ENCODE measurements at regions not wholly inside any gene's neighbourhood (a gene's known extent, or its start where the extent isn't known, plus 50 kb on each side); places are given as distances from the start of the nearest gene placed in this dataset.

DNA sequence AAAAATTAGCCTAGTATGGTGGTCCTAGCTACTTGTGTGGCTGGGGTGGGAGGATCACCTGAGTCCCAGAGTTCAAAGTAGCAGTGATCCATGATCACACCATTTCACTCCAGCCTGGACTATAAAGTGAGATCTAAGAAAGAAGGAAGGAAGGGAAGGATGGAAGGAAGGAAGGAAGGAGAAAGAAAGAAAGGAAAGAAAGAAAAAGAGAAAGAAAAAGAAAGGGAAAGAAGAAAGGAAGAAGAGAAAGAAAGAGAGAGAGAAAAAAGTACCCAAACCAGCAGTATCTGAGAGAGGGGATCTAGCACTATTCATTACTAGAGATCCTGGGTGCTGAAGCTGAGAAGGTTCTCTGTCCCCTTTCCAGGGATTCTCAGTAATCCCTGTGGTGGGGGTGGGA lies 197.8 kb downstream of the CD83 start:
- Mint-ChIP-seq H3K9me3 (no peaks in the 10 kb centered on the region), H3K27me3 (ENCODE audit: low read depth in 2 of 2) (peaks cover 10 to 18% of the 10 kb centered on the region in 2 donors), H3K27ac (no peak overlapping the region), H3K36me3 (no peaks in the 10 kb centered on the region), H3K4me1 (no peaks in the 10 kb centered on the region), H3K4me3 (no peak overlapping the region)
- H3K4me1 ChIP-seq (ENCODE audit: control insufficient read depth, insufficient read depth, low read length) = peaks cover 3% of the 10 kb centered on the region
- H3K9me3 ChIP-seq (ENCODE audit: control insufficient read depth, insufficient read depth, low read length) = no peaks in the 10 kb centered on the region
- no peaks in the 10 kb centered on the region for H3K27me3 ChIP-seq (ENCODE audit: control insufficient read depth, insufficient read depth, low read length)
- intact Hi-C loops (cut with micrococcal nuclease) = no loop called here
- H3K36me3 ChIP-seq (ENCODE audit: control insufficient read depth, insufficient read depth, low read length) = no peaks in the 10 kb centered on the region
- TF ChIP-seq, protein P1, sequence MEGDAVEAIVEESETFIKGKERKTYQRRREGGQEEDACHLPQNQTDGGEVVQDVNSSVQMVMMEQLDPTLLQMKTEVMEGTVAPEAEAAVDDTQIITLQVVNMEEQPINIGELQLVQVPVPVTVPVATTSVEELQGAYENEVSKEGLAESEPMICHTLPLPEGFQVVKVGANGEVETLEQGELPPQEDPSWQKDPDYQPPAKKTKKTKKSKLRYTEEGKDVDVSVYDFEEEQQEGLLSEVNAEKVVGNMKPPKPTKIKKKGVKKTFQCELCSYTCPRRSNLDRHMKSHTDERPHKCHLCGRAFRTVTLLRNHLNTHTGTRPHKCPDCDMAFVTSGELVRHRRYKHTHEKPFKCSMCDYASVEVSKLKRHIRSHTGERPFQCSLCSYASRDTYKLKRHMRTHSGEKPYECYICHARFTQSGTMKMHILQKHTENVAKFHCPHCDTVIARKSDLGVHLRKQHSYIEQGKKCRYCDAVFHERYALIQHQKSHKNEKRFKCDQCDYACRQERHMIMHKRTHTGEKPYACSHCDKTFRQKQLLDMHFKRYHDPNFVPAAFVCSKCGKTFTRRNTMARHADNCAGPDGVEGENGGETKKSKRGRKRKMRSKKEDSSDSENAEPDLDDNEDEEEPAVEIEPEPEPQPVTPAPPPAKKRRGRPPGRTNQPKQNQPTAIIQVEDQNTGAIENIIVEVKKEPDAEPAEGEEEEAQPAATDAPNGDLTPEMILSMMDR (IDR thresholded peaks at IDR 0.05) = no peak
- DNase-seq (no peak), ATAC-seq (no peak)
- no peak overlapping the region for H3K27ac ChIP-seq (ENCODE audit: low read length)
- no peak overlapping the region for H3K4me3 ChIP-seq (ENCODE audit: low read length)

DNA sequence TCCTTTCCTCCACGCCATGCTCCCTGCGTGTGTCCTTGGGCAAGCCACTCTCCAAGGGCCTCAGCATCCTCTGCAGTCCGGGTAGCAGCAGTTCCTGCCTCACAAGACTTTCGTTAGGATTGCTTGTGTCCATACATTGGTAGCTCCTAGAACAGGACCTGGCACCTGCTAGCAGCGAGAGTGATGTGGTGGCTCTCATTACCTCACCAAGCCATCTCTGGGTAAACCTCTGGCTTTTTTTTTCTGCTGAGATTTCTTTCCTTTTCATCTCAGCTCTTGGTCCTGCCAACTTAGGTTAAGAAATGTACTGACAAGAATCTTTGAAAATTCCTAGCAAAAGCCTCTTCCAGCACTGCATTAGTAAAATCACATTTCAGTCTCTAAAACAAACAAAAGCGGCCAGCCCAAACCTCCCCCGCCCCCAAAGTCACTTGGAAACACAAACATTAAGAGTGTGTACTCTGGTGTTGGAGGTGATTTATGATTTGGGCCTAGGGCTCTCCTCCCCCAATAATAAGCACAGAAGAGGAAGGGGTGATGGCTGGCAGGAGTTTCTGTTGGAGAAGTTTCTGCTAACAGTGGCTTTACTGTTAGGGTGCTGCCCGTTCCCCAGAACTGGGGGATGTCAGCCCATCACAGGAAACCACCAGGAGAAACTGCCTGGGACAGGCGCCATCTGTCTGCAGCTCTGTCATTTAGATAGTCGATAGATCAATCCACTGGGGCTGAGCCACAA lies 199.2 kb downstream of the CD83 start:
- Histone ChIP-seq H3K27ac (ENCODE audit: low read length) (no peak overlapping the region), H3K27me3 (ENCODE audit: control insufficient read depth, insufficient read depth, low read length) (peaks cover 2% of the 10 kb centered on the region), H3K4me3 (ENCODE audit: low read length) (no peak overlapping the region), H3K9me3 (ENCODE audit: control insufficient read depth, insufficient read depth, low read length) (no peaks in the 10 kb centered on the region), H3K36me3 (ENCODE audit: control insufficient read depth, insufficient read depth, low read length) (no peaks in the 10 kb centered on the region), H3K4me1 (ENCODE audit: control insufficient read depth, insufficient read depth, low read length) (peaks cover 3% of the 10 kb centered on the region)
- no peak for ATAC-seq
- H3K27me3 Mint-ChIP-seq (ENCODE audit: low read depth in 2 of 2) = peaks cover 15 to 22% of the 10 kb centered on the region in 2 donors
- no peaks in the 10 kb centered on the region for H3K9me3 Mint-ChIP-seq
- H3K4me3 Mint-ChIP-seq = no peak overlapping the region
- TF ChIP-seq, protein P1 (IDR thresholded peaks at IDR 0.05) = no peak
- 45% methylated on average over 8 of the region's 10 CpGs for WGBS (ENCODE audit: insufficient coverage)
- peak in 1 of 2 donors; percentile 30 for DNase-seq
- no peaks in the 10 kb centered on the region for H3K4me1 Mint-ChIP-seq
- H3K36me3 Mint-ChIP-seq = no peaks in the 10 kb centered on the region
- intact Hi-C loops (cut with micrococcal nuclease) = no loop called here
- H3K27ac Mint-ChIP-seq = no peak overlapping the region

DNA sequence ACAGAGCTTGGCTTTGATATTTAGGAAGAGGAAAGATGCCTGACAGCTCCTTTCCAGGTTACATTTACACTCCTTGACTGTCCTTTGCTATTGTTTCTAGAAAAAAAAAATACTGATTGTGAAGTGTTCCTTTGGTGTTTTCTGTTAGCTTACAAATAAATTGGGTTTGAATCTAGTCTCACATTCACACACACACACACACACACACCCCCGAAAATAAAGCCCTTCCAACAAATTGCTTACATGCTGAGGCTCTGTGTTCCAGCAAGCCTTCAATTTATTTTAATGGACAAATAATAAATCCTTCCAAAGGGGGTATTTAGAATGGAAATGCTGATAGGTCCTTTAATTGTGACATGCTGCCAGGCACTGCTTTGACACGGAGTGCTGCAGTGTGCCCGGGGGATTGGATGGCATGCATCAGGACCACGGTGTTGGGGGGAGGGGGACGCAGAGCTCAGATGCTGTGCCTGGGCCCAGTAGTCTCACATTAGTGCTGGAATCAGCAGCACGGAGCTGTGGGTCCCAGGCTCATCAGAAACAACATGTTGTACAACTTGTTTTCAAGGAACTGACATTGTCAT lies 199.9 kb downstream of the CD83 start:
- H3K27me3 ChIP-seq (ENCODE audit: control insufficient read depth, insufficient read depth, low read length) = peaks cover 2% of the 10 kb centered on the region
- Mint-ChIP-seq H3K27ac (no peak overlapping the region), H3K9me3 (no peaks in the 10 kb centered on the region), H3K4me3 (no peak overlapping the region), H3K36me3 (no peaks in the 10 kb centered on the region), H3K4me1 (peaks cover 1 to 3% of the 10 kb centered on the region in 2 donors), H3K27me3 (ENCODE audit: low read depth in 2 of 2) (peaks cover 16 to 29% of the 10 kb centered on the region in 2 donors)
- WGBS (ENCODE audit: insufficient coverage) = 92% methylated on average over 5 of the region's 6 CpGs
- ATAC-seq = no peak
- H3K4me1 ChIP-seq (ENCODE audit: control insufficient read depth, insufficient read depth, low read length) = peaks cover 3% of the 10 kb centered on the region
- intact Hi-C loops (cut with micrococcal nuclease) = no loop called here
- TF ChIP-seq, protein P1 (IDR thresholded peaks at IDR 0.05) = no peak
- no peak overlapping the region for H3K27ac ChIP-seq (ENCODE audit: low read length)
- H3K9me3 ChIP-seq (ENCODE audit: control insufficient read depth, insufficient read depth, low read length) = no peaks in the 10 kb centered on the region
- no peak for DNase-seq
- no peaks in the 10 kb centered on the region for H3K36me3 ChIP-seq (ENCODE audit: control insufficient read depth, insufficient read depth, low read length)
- no peak overlapping the region for H3K4me3 ChIP-seq (ENCODE audit: low read length)
